ENCODE measurements at regions not wholly inside any gene's neighbourhood (a gene's known extent, or its start where the extent isn't known, plus 50 kb on each side); places are given as distances from the start of the nearest gene placed in this dataset.

GRCh38 chr3:96070678-96071077 is 743.7 kb upstream of the EPHA6 start:
- no peak for DNase-seq

- DNase-seq: no peak
These were observed 743.3 kb upstream of the EPHA6 start for GRCh38 chr3:96071097-96071496.

- no peak for DNase-seq
These were observed 742.2 kb upstream of the EPHA6 start for GRCh38 chr3:96072226-96072625.

- DNase-seq: no peak
These were observed 730.8 kb upstream of the EPHA6 start for GRCh38 chr3:96083610-96084009.

GRCh38 chr3:96086018-96086417 is 728.4 kb upstream of the EPHA6 start:
- no peak for DNase-seq

GRCh38 chr3:96101006-96101560 is 713.3 kb upstream of the EPHA6 start:
- DNase-seq: no peak

GRCh38 chr3:96106701-96107100 is 707.7 kb upstream of the EPHA6 start:
- no peak for DNase-seq

All from NCI-H1694 (cell line).